H1 (cell line): ENCODE measurements at regions not wholly inside any gene's neighbourhood (a gene's known extent, or its start where the extent isn't known, plus 50 kb on each side); places are given as distances from the start of the nearest gene placed in this dataset.

Experiments used
- CTCF ChIA-PET: fragments of 300-600 bp; sonication (Branson Sonifier 250); formaldehyde crosslinking; loops from one replicate; lab custom pipeline; 2021; ENCODE audit not compliant: partially characterized antibody; lab: Charles Lee
- POLR2A ChIA-PET: fragments of 300-600 bp; sonication (Branson Sonifier 250); formaldehyde crosslinking; loops from one replicate; lab custom pipeline; 2021; ENCODE audit warnings: inconsistent platforms; ENCODE audit not compliant: partially characterized antibody; lab: Charles Lee
- DNase-seq, 2 experiments: peaks; one replicate each; pipeline versions ENCODE4 v3.0.0 to v3.0.0-alpha.2; 2010 to 2022; ENCODE audit warnings: low spot score in 2 of 2, low read depth in 1 of 2, mixed read lengths in 1 of 2
- FAIRE-seq: peaks from 2 replicates; lab custom pipeline; 2011; peaks lifted over from hg19 to GRCh38; lab: Jason Lieb, UNC
- H2AFZ ChIP-seq: 2 replicates; pipeline ENCODE4 v1.8.1; 2012; ENCODE audit warnings: low read length, inconsistent platforms
- H2AK5ac ChIP-seq: 2 replicates; pipeline ENCODE4 v1.6.1; 2013; ENCODE audit warnings: low read depth, low read length
- H2BK120ac ChIP-seq: replicated peaks from 2 replicates; pipeline ENCODE3; 2013; ENCODE audit warnings: low read depth, low read length, inconsistent platforms
- H2BK12ac ChIP-seq: 2 replicates; pipeline ENCODE4 v1.6.1; 2013; ENCODE audit warnings: low read depth, low read length
- H2BK15ac ChIP-seq: 2 replicates; pipeline ENCODE4 v1.6.1; 2013; ENCODE audit warnings: low read length
- H2BK20ac ChIP-seq: 2 replicates; pipeline ENCODE4 v1.6.1; 2013; ENCODE audit warnings: low read length
- H2BK5ac ChIP-seq: 2 replicates; pipeline ENCODE4 v1.6.1; 2013; ENCODE audit warnings: low read depth, low read length
- H3K14ac ChIP-seq: 2 replicates; pipeline ENCODE4 v1.6.1; 2013; ENCODE audit warnings: inconsistent platforms; ENCODE audit not compliant: insufficient read length
- H3K18ac ChIP-seq: 2 replicates; pipeline ENCODE4 v1.6.1; 2013; ENCODE audit warnings: low read length; ENCODE audit errors: extremely low read depth
- H3K23ac ChIP-seq: 2 replicates; pipeline ENCODE4 v1.6.1; 2013; ENCODE audit warnings: inconsistent platforms; ENCODE audit not compliant: insufficient read length
- H3K23me2 ChIP-seq: 2 replicates; pipeline ENCODE4 v1.6.1; 2013; ENCODE audit warnings: low read depth, low read length
- H3K27ac ChIP-seq: 2 replicates; pipeline ENCODE4 v1.6.1; 2011; ENCODE audit warnings: low read depth, low read length, inconsistent platforms
- H3K27me3 ChIP-seq, 4 experiments: replicated peaks in 1 of 4; 1 replicate in 1 of 4; 2 replicates in 3 of 4; pipeline versions ENCODE4 v1.6.1 to v1.8.1; 2011 to 2013; ENCODE audit warnings: low read length in 3 of 4, mild to moderate bottlenecking in 3 of 4, inconsistent platforms in 2 of 4, mixed read lengths in 2 of 4, moderate library complexity in 1 of 4; ENCODE audit not compliant: control insufficient read depth in 3 of 4, insufficient read depth in 3 of 4; ENCODE audit errors: extremely low read depth in 1 of 4
- H3K36me3 ChIP-seq, 4 experiments: 2 replicates each; pipeline versions ENCODE4 v1.6.1 to v1.8.1; 2011 to 2013; ENCODE audit warnings: mild to moderate bottlenecking in 4 of 4, low read length in 3 of 4, moderate library complexity in 2 of 4, control low read depth in 1 of 4, inconsistent platforms in 1 of 4; ENCODE audit not compliant: insufficient read depth in 4 of 4, control insufficient read depth in 2 of 4
- H3K4ac ChIP-seq: replicated peaks from 2 replicates; pipeline ENCODE3; 2013; ENCODE audit warnings: low read length, low read depth, mixed read lengths, inconsistent platforms; ENCODE audit not compliant: insufficient read length
- H3K4me1 ChIP-seq, 4 experiments: replicated peaks in 1 of 4; 1 replicate in 1 of 4; 2 replicates in 3 of 4; pipeline versions ENCODE4 v1.6.1 to v1.8.1; 2011 to 2013; ENCODE audit warnings: low read length in 3 of 4, inconsistent platforms in 2 of 4, mixed read lengths in 1 of 4; ENCODE audit not compliant: insufficient read depth in 4 of 4, control insufficient read depth in 3 of 4
- H3K4me2 ChIP-seq, 2 experiments: 2 replicates each; pipeline versions ENCODE4 v1.6.1 to v1.8.1; 2011 to 2013; ENCODE audit warnings: low read depth in 2 of 2, low read length in 2 of 2, control low read depth in 1 of 2, inconsistent platforms in 1 of 2, mild to moderate bottlenecking in 1 of 2; ENCODE audit not compliant: insufficient read depth in 1 of 2
- H3K4me3 ChIP-seq, 4 experiments: fragments of 200-600, 300-600 bp in 1 of 4; sonication (generic), shearing (Covaris generic), sonication (Bioruptor Twin) in 1 of 4; 2 replicates each; pipeline versions ENCODE4 v1.5.1 to v1.8.1; 2011 to 2016; ENCODE audit warnings: low read length in 4 of 4, low read depth in 3 of 4, control low read depth in 2 of 4, inconsistent platforms in 2 of 4, mild to moderate bottlenecking in 2 of 4, mixed read lengths in 1 of 4, moderate library complexity in 1 of 4; ENCODE audit not compliant: insufficient read depth in 2 of 4; ENCODE audit errors: extremely low read depth in 1 of 4
- H3K56ac ChIP-seq: replicated peaks from 2 replicates; pipeline ENCODE3; 2013; ENCODE audit warnings: low read depth, mild to moderate bottlenecking, mixed read lengths, low read length, inconsistent platforms; ENCODE audit not compliant: insufficient read length
- H3K79me1 ChIP-seq: 2 replicates; pipeline ENCODE4 v1.6.1; 2013; ENCODE audit warnings: low read depth, low read length, control low read depth
- H3K79me2 ChIP-seq, 2 experiments: 2 replicates each; pipeline versions ENCODE4 v1.6.1 to v1.8.1; 2012 to 2013; ENCODE audit warnings: low read length in 2 of 2, mild to moderate bottlenecking in 2 of 2, inconsistent platforms in 1 of 2; ENCODE audit not compliant: insufficient read depth in 2 of 2, control insufficient read depth in 1 of 2
- H3K9ac ChIP-seq, 4 experiments: replicated peaks in 1 of 4; 1 replicate in 1 of 4; 2 replicates in 3 of 4; pipeline versions ENCODE4 v1.6.1 to v1.8.1; 2011 to 2013; ENCODE audit warnings: low read depth in 3 of 4, low read length in 3 of 4, control low read depth in 2 of 4, mild to moderate bottlenecking in 2 of 4, moderate library complexity in 2 of 4, inconsistent platforms in 1 of 4; ENCODE audit errors: extremely low read depth in 1 of 4
- H3K9me3 ChIP-seq, 2 experiments: 2 replicates each; pipeline versions ENCODE4 v1.6.1 to v1.8.1; 2012 to 2013; ENCODE audit warnings: mild to moderate bottlenecking in 2 of 2, moderate library complexity in 2 of 2, control low read depth in 1 of 2, inconsistent platforms in 1 of 2, low read depth in 1 of 2, low read length in 1 of 2, mixed read lengths in 1 of 2; ENCODE audit not compliant: insufficient read depth in 2 of 2
- H4K20me1 ChIP-seq, 2 experiments: replicated peaks in 1 of 2; 2 replicates each; pipeline versions ENCODE3 to v1.8.1; 2011 to 2013; ENCODE audit warnings: inconsistent platforms in 2 of 2, low read length in 2 of 2, mild to moderate bottlenecking in 1 of 2; ENCODE audit not compliant: insufficient read depth in 2 of 2, control insufficient read depth in 1 of 2
- H4K5ac ChIP-seq: 2 replicates; pipeline ENCODE4 v1.6.1; 2013; ENCODE audit warnings: low read length, low read depth, mixed read lengths, inconsistent platforms; ENCODE audit not compliant: insufficient read length
- H4K8ac ChIP-seq: 2 replicates; pipeline ENCODE4 v1.8.0; 2013; ENCODE audit warnings: mild to moderate bottlenecking, moderate library complexity, low read length, inconsistent platforms; ENCODE audit not compliant: insufficient read depth; ENCODE audit errors: extremely low read depth
- H4K91ac ChIP-seq: replicated peaks from 2 replicates; pipeline ENCODE3; 2013; ENCODE audit warnings: low read length, mixed read lengths, inconsistent platforms; ENCODE audit not compliant: insufficient read length
- BACH1 ChIP-seq: IDR thresholded peaks from 2 replicates; pipeline ENCODE4 v1.6.1; 2012; ENCODE audit warnings: low read length, improper control_type of control experiment
- E2F6 ChIP-seq: IDR thresholded peaks from 2 replicates; pipeline ENCODE4 v1.6.1; 2012; ENCODE audit warnings: inconsistent platforms
- EP300 ChIP-seq, 2 experiments: IDR thresholded peaks; 1 replicate in 1 of 2; 2 replicates in 1 of 2; pipeline ENCODE4 v1.6.1; 2011 to 2012; ENCODE audit warnings: low read depth in 2 of 2, low read length in 2 of 2, mild to moderate bottlenecking in 2 of 2, borderline replicate concordance in 1 of 2, inconsistent platforms in 1 of 2, moderate library complexity in 1 of 2
- EZH2 ChIP-seq: fragments of 200-600 bp; sonication (generic); IDR thresholded peaks from 2 replicates; pipeline ENCODE4 v1.7.1; 2012; ENCODE audit warnings: low read depth, mild to moderate bottlenecking, moderate library complexity, low read length, inconsistent platforms; ENCODE audit not compliant: severe bottlenecking
- PHF8 ChIP-seq: fragments of 200-600 bp; sonication (generic); conservative IDR thresholded peaks from 2 replicates; pipeline ENCODE4 v1.7.1; 2012; ENCODE audit warnings: low read depth, mild to moderate bottlenecking, inconsistent platforms, low read length, moderate library complexity
- RAD21 ChIP-seq, 2 experiments: IDR thresholded peaks in 1 of 2; conservative IDR thresholded peaks in 1 of 2; 2 replicates each; pipeline ENCODE4 v1.6.1; 2011; ENCODE audit warnings: low read depth in 2 of 2, low read length in 2 of 2, improper control_type of control experiment in 1 of 2, inconsistent platforms in 1 of 2, mild to moderate bottlenecking in 1 of 2, moderate library complexity in 1 of 2
- SP1 ChIP-seq: IDR thresholded peaks from 2 replicates; pipeline ENCODE4 v1.6.1; 2011; ENCODE audit warnings: low read depth, low read length
- WGBS, 2 experiments: shearing (Covaris generic) in 1 of 2; methylation state at CpG; one replicate each; pipeline versions ENCODE4 v1.1.6 to v1.1.7; 2013 to 2015; ENCODE audit warnings: low lambda C conversion rate in 2 of 2, mixed read lengths in 2 of 2, inconsistent platforms in 1 of 2, low coverage in 1 of 2, missing lambda C conversion rate in 1 of 2; ENCODE audit not compliant: insufficient replicate concordance in 2 of 2, insufficient coverage in 1 of 2, insufficient read length in 1 of 2; ENCODE audit errors: extremely low coverage in 1 of 2, missing lambda C conversion rate in 1 of 2; 5-methylcytosine and 5-hydroxymethylcytosine counted together

- peak overlapping the region; percentile 62; the same call in 1 of the 2 replicates for H2BK12ac ChIP-seq
- peak overlapping the region; percentile 98 for H2AFZ ChIP-seq
- no peak overlapping the region for H3K18ac ChIP-seq
- H4K5ac ChIP-seq = no peak overlapping the region
- H3K36me3 ChIP-seq = no peaks in the 10 kb centered on the region
- ChIA-PET CTCF (interaction anchor here (0.6 to 3.7 kb wide), 15 partner anchors 9 to 836 kb away, joined by 3 to 26 read pairs (median 4); no protein-coding TSS in a partner anchor), POLR2A (interaction anchor here (0.6 to 1.6 kb wide), 2 partner anchors 175 to 370 kb away, joined by 3 to 4 read pairs; no protein-coding TSS in a partner anchor)
- H2AK5ac ChIP-seq = no peak overlapping the region
- H3K79me1 ChIP-seq = no peaks in the 10 kb centered on the region
- no peak overlapping the region for H2BK15ac ChIP-seq
- H3K4ac ChIP-seq = no peak overlapping the region
- peaks cover 0 to 6% (median 0%) of the 10 kb centered on the region in 4 experiments; a peak in 2 of 7 replicates for H3K4me1 ChIP-seq
- H3K4me2 ChIP-seq = no peak overlapping the region
- DNase-seq (no peak), FAIRE-seq (no peak)
- no peak overlapping the region for H3K14ac ChIP-seq
- H3K79me2 ChIP-seq = no peaks in the 10 kb centered on the region
- no peak overlapping the region for H2BK120ac ChIP-seq
- peak overlapping the region; percentile 29 for H4K91ac ChIP-seq
- no peaks in the 10 kb centered on the region for H3K9me3 ChIP-seq
- H4K8ac ChIP-seq = no peak overlapping the region
- no peak overlapping the region for H3K56ac ChIP-seq
- peak overlapping the region; percentile 23; the same call in 1 of the 2 replicates for H2BK20ac ChIP-seq
- H2BK5ac ChIP-seq = no peak overlapping the region
- no peak overlapping the region for H3K9ac ChIP-seq
- H4K20me1 ChIP-seq = no peaks in the 10 kb centered on the region
- no peak overlapping the region for H3K23ac ChIP-seq
- H3K27ac ChIP-seq = no peak overlapping the region
- H3K23me2 ChIP-seq = no peaks in the 10 kb centered on the region
- no peak overlapping the region for H3K4me3 ChIP-seq
- no peaks in the 10 kb centered on the region for H3K27me3 ChIP-seq
- WGBS, 2 experiments = 85% methylated on average over 10 of the region's 10 CpGs; no CpG with 5 or more reads in 1 of the 2 experiments
- TF ChIP-seq RAD21 (IDR thresholded peaks at IDR 0.05 in 1 of 2, conservative IDR thresholded peaks at IDR 0.05 in 1 of 2; ENCODE audit: low read depth in 2 of 2, low read length in 2 of 2) (no peak), SP1 (no peak), BACH1 (no peak), EP300 (IDR thresholded peaks at IDR 0.05; ENCODE audit: borderline replicate concordance in 1 of 2, low read depth in 2 of 2, low read length in 2 of 2) (no peak), PHF8 (no peak), E2F6 (no peak), EZH2 (no peak)
Measured at GRCh38 chr17:65278820-65279184, 141.6 kb downstream of the RGS9 start.
